H1 (cell line): ENCODE measurements at regions not wholly inside any gene's neighbourhood (a gene's known extent, or its start where the extent isn't known, plus 50 kb on each side); places are given as distances from the start of the nearest gene placed in this dataset.

ENCODE experiments used
- CTCF ChIA-PET: fragments of 300-600 bp; sonication (Branson Sonifier 250); formaldehyde crosslinking; loops from one replicate; lab custom pipeline; 2021; ENCODE audit not compliant: partially characterized antibody; lab: Charles Lee
- POLR2A ChIA-PET: fragments of 300-600 bp; sonication (Branson Sonifier 250); formaldehyde crosslinking; loops from one replicate; lab custom pipeline; 2021; ENCODE audit warnings: inconsistent platforms; ENCODE audit not compliant: partially characterized antibody; lab: Charles Lee
- DNase-seq, 2 experiments: peaks; one replicate each; pipeline versions ENCODE4 v3.0.0 to v3.0.0-alpha.2; 2010 to 2022; ENCODE audit warnings: low spot score in 2 of 2, low read depth in 1 of 2, mixed read lengths in 1 of 2
- FAIRE-seq: peaks from 2 replicates; lab custom pipeline; 2011; peaks lifted over from hg19 to GRCh38; lab: Jason Lieb, UNC
- H2AFZ ChIP-seq: 2 replicates; pipeline ENCODE4 v1.8.1; 2012; ENCODE audit warnings: low read length, inconsistent platforms
- H2AK5ac ChIP-seq: 2 replicates; pipeline ENCODE4 v1.6.1; 2013; ENCODE audit warnings: low read depth, low read length
- H2BK120ac ChIP-seq: replicated peaks from 2 replicates; pipeline ENCODE3; 2013; ENCODE audit warnings: low read depth, low read length, inconsistent platforms
- H2BK12ac ChIP-seq: 2 replicates; pipeline ENCODE4 v1.6.1; 2013; ENCODE audit warnings: low read depth, low read length
- H2BK15ac ChIP-seq: 2 replicates; pipeline ENCODE4 v1.6.1; 2013; ENCODE audit warnings: low read length
- H2BK20ac ChIP-seq: 2 replicates; pipeline ENCODE4 v1.6.1; 2013; ENCODE audit warnings: low read length
- H2BK5ac ChIP-seq: 2 replicates; pipeline ENCODE4 v1.6.1; 2013; ENCODE audit warnings: low read depth, low read length
- H3K14ac ChIP-seq: 2 replicates; pipeline ENCODE4 v1.6.1; 2013; ENCODE audit warnings: inconsistent platforms; ENCODE audit not compliant: insufficient read length
- H3K18ac ChIP-seq: 2 replicates; pipeline ENCODE4 v1.6.1; 2013; ENCODE audit warnings: low read length; ENCODE audit errors: extremely low read depth
- H3K23ac ChIP-seq: 2 replicates; pipeline ENCODE4 v1.6.1; 2013; ENCODE audit warnings: inconsistent platforms; ENCODE audit not compliant: insufficient read length
- H3K23me2 ChIP-seq: 2 replicates; pipeline ENCODE4 v1.6.1; 2013; ENCODE audit warnings: low read depth, low read length
- H3K27ac ChIP-seq: 2 replicates; pipeline ENCODE4 v1.6.1; 2011; ENCODE audit warnings: low read depth, low read length, inconsistent platforms
- H3K27me3 ChIP-seq, 4 experiments: replicated peaks in 1 of 4; 1 replicate in 1 of 4; 2 replicates in 3 of 4; pipeline versions ENCODE4 v1.6.1 to v1.8.1; 2011 to 2013; ENCODE audit warnings: low read length in 3 of 4, mild to moderate bottlenecking in 3 of 4, inconsistent platforms in 2 of 4, mixed read lengths in 2 of 4, moderate library complexity in 1 of 4; ENCODE audit not compliant: control insufficient read depth in 3 of 4, insufficient read depth in 3 of 4; ENCODE audit errors: extremely low read depth in 1 of 4
- H3K36me3 ChIP-seq, 4 experiments: 2 replicates each; pipeline versions ENCODE4 v1.6.1 to v1.8.1; 2011 to 2013; ENCODE audit warnings: mild to moderate bottlenecking in 4 of 4, low read length in 3 of 4, moderate library complexity in 2 of 4, control low read depth in 1 of 4, inconsistent platforms in 1 of 4; ENCODE audit not compliant: insufficient read depth in 4 of 4, control insufficient read depth in 2 of 4
- H3K4ac ChIP-seq: replicated peaks from 2 replicates; pipeline ENCODE3; 2013; ENCODE audit warnings: low read length, low read depth, mixed read lengths, inconsistent platforms; ENCODE audit not compliant: insufficient read length
- H3K4me1 ChIP-seq, 4 experiments: replicated peaks in 1 of 4; 1 replicate in 1 of 4; 2 replicates in 3 of 4; pipeline versions ENCODE4 v1.6.1 to v1.8.1; 2011 to 2013; ENCODE audit warnings: low read length in 3 of 4, inconsistent platforms in 2 of 4, mixed read lengths in 1 of 4; ENCODE audit not compliant: insufficient read depth in 4 of 4, control insufficient read depth in 3 of 4
- H3K4me2 ChIP-seq, 2 experiments: 2 replicates each; pipeline versions ENCODE4 v1.6.1 to v1.8.1; 2011 to 2013; ENCODE audit warnings: low read depth in 2 of 2, low read length in 2 of 2, control low read depth in 1 of 2, inconsistent platforms in 1 of 2, mild to moderate bottlenecking in 1 of 2; ENCODE audit not compliant: insufficient read depth in 1 of 2
- H3K4me3 ChIP-seq, 4 experiments: fragments of 200-600, 300-600 bp in 1 of 4; sonication (generic), shearing (Covaris generic), sonication (Bioruptor Twin) in 1 of 4; 2 replicates each; pipeline versions ENCODE4 v1.5.1 to v1.8.1; 2011 to 2016; ENCODE audit warnings: low read length in 4 of 4, low read depth in 3 of 4, control low read depth in 2 of 4, inconsistent platforms in 2 of 4, mild to moderate bottlenecking in 2 of 4, mixed read lengths in 1 of 4, moderate library complexity in 1 of 4; ENCODE audit not compliant: insufficient read depth in 2 of 4; ENCODE audit errors: extremely low read depth in 1 of 4
- H3K56ac ChIP-seq: replicated peaks from 2 replicates; pipeline ENCODE3; 2013; ENCODE audit warnings: low read depth, mild to moderate bottlenecking, mixed read lengths, low read length, inconsistent platforms; ENCODE audit not compliant: insufficient read length
- H3K79me1 ChIP-seq: 2 replicates; pipeline ENCODE4 v1.6.1; 2013; ENCODE audit warnings: low read depth, low read length, control low read depth
- H3K79me2 ChIP-seq, 2 experiments: 2 replicates each; pipeline versions ENCODE4 v1.6.1 to v1.8.1; 2012 to 2013; ENCODE audit warnings: low read length in 2 of 2, mild to moderate bottlenecking in 2 of 2, inconsistent platforms in 1 of 2; ENCODE audit not compliant: insufficient read depth in 2 of 2, control insufficient read depth in 1 of 2
- H3K9ac ChIP-seq, 4 experiments: replicated peaks in 1 of 4; 1 replicate in 1 of 4; 2 replicates in 3 of 4; pipeline versions ENCODE4 v1.6.1 to v1.8.1; 2011 to 2013; ENCODE audit warnings: low read depth in 3 of 4, low read length in 3 of 4, control low read depth in 2 of 4, mild to moderate bottlenecking in 2 of 4, moderate library complexity in 2 of 4, inconsistent platforms in 1 of 4; ENCODE audit errors: extremely low read depth in 1 of 4
- H3K9me3 ChIP-seq, 2 experiments: 2 replicates each; pipeline versions ENCODE4 v1.6.1 to v1.8.1; 2012 to 2013; ENCODE audit warnings: mild to moderate bottlenecking in 2 of 2, moderate library complexity in 2 of 2, control low read depth in 1 of 2, inconsistent platforms in 1 of 2, low read depth in 1 of 2, low read length in 1 of 2, mixed read lengths in 1 of 2; ENCODE audit not compliant: insufficient read depth in 2 of 2
- H4K20me1 ChIP-seq, 2 experiments: replicated peaks in 1 of 2; 2 replicates each; pipeline versions ENCODE3 to v1.8.1; 2011 to 2013; ENCODE audit warnings: inconsistent platforms in 2 of 2, low read length in 2 of 2, mild to moderate bottlenecking in 1 of 2; ENCODE audit not compliant: insufficient read depth in 2 of 2, control insufficient read depth in 1 of 2
- H4K5ac ChIP-seq: 2 replicates; pipeline ENCODE4 v1.6.1; 2013; ENCODE audit warnings: low read length, low read depth, mixed read lengths, inconsistent platforms; ENCODE audit not compliant: insufficient read length
- H4K8ac ChIP-seq: 2 replicates; pipeline ENCODE4 v1.8.0; 2013; ENCODE audit warnings: mild to moderate bottlenecking, moderate library complexity, low read length, inconsistent platforms; ENCODE audit not compliant: insufficient read depth; ENCODE audit errors: extremely low read depth
- H4K91ac ChIP-seq: replicated peaks from 2 replicates; pipeline ENCODE3; 2013; ENCODE audit warnings: low read length, mixed read lengths, inconsistent platforms; ENCODE audit not compliant: insufficient read length
- BCL11A ChIP-seq, 2 experiments: IDR thresholded peaks; one replicate each; pipeline ENCODE4 v1.6.1; 2011; ENCODE audit warnings: low read depth in 2 of 2, low read length in 2 of 2, mild to moderate bottlenecking in 2 of 2
- CREB1 ChIP-seq: IDR thresholded peaks from 2 replicates; pipeline ENCODE4 v1.6.1; 2012; ENCODE audit warnings: inconsistent platforms
- CTBP2 ChIP-seq: IDR thresholded peaks from 2 replicates; pipeline ENCODE4 v1.7.0; 2011; ENCODE audit warnings: borderline replicate concordance, mild to moderate bottlenecking, moderate library complexity, mixed read lengths, low read length; ENCODE audit not compliant: insufficient read depth, insufficient read length
- JUN ChIP-seq: IDR thresholded peaks from 2 replicates; pipeline ENCODE4 v1.6.1; 2011; ENCODE audit warnings: low read depth, mild to moderate bottlenecking, improper control_type of control experiment, low read length
- KDM1A ChIP-seq: fragments of 200-600, 300-600 bp; sonication (generic); IDR thresholded peaks from 2 replicates; pipeline ENCODE4 v1.7.1; 2016; ENCODE audit warnings: mild to moderate bottlenecking, low read length, borderline replicate concordance
- KDM4A ChIP-seq: IDR thresholded peaks from one replicate; pipeline ENCODE4 v1.7.1; 2012; ENCODE audit warnings: low read depth, mild to moderate bottlenecking, moderate library complexity, low read length, inconsistent platforms; ENCODE audit not compliant: severe bottlenecking
- MAX ChIP-seq: IDR thresholded peaks from 2 replicates; pipeline ENCODE4 v1.6.1; 2012; ENCODE audit warnings: inconsistent platforms
- NANOG ChIP-seq: IDR thresholded peaks from 2 replicates; pipeline ENCODE4 v1.6.1; 2011; ENCODE audit warnings: low read length, low read depth, mild to moderate bottlenecking, inconsistent platforms; ENCODE audit not compliant: insufficient read depth, poor library complexity, severe bottlenecking
- NRF1 ChIP-seq: IDR thresholded peaks from 2 replicates; pipeline ENCODE4 v1.6.1; 2011; ENCODE audit warnings: mild to moderate bottlenecking, low read depth, low read length, improper control_type of control experiment
- SP4 ChIP-seq: IDR thresholded peaks from 2 replicates; pipeline ENCODE4 v1.6.1; 2012; ENCODE audit warnings: low read length, inconsistent platforms
- YY1 ChIP-seq: IDR thresholded peaks from 2 replicates; pipeline ENCODE4 v1.6.1; 2011; ENCODE audit warnings: low read depth, mild to moderate bottlenecking, low read length
- ZNF274 ChIP-seq: IDR thresholded peaks from 2 replicates; pipeline ENCODE4 v1.7.0; 2012; ENCODE audit warnings: low read length, borderline replicate concordance; ENCODE audit errors: extremely low read depth
- WGBS, 2 experiments: shearing (Covaris generic) in 1 of 2; methylation state at CpG; one replicate each; pipeline versions ENCODE4 v1.1.6 to v1.1.7; 2013 to 2015; ENCODE audit warnings: low lambda C conversion rate in 2 of 2, mixed read lengths in 2 of 2, inconsistent platforms in 1 of 2, low coverage in 1 of 2, missing lambda C conversion rate in 1 of 2; ENCODE audit not compliant: insufficient replicate concordance in 2 of 2, insufficient coverage in 1 of 2, insufficient read length in 1 of 2; ENCODE audit errors: extremely low coverage in 1 of 2, missing lambda C conversion rate in 1 of 2; 5-methylcytosine and 5-hydroxymethylcytosine counted together
- TF ChIP-seq, protein P1 (sequence below): IDR thresholded peaks from 2 replicates; pipeline ENCODE4 v1.6.1; 2011; ENCODE audit warnings: low read depth, mild to moderate bottlenecking, low read length; ENCODE audit not compliant: insufficient read depth

DNA sequence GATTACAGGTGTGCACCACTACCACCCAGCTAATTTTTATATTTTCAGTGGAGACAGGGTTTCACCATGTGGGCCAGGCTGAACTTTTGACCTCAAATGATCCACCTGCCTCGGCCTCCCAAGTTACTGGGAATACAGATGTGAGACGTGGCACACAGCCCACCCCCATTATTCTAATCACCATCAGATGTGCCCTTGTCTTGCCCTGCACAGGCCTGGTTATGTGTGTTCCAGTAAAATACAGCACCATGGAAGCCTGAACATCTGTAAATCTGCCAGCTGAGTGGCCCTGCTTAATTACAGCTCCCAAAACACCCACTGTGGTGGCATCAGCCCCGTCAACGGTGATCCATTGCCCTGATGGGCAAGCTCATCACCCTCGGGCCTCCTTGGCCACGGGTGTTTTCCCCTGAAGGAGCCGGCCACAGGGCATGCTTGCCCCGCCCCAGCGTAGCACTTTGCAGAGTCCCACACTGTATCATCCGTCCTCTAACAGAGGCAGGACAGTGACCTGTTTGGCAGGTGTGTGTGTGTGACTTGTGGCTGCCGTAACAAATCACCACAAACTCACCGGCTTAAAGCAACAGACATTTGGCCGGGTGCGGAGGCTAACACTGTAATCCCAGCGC is 74.5 kb downstream of the RBFOX3 start:
- Histone ChIP-seq H4K5ac (no peak overlapping the region), H3K9me3 (no peaks in the 10 kb centered on the region), H3K4me2 (no peak overlapping the region), H3K36me3 (no peaks in the 10 kb centered on the region), H2AFZ (no peak overlapping the region), H3K79me2 (no peaks in the 10 kb centered on the region), H4K8ac (no peak overlapping the region), H3K27me3 (no peaks in the 10 kb centered on the region), H3K27ac (no peak overlapping the region), H4K91ac (no peak overlapping the region), H3K56ac (no peak overlapping the region), H2BK5ac (no peak overlapping the region), H3K4ac (no peak overlapping the region), H3K14ac (no peak overlapping the region), H3K4me1 (peaks cover 3 to 14% (median 8%) of the 10 kb centered on the region in 4 experiments), H2BK20ac (no peak overlapping the region), H3K79me1 (no peaks in the 10 kb centered on the region), H2BK120ac (no peak overlapping the region), H3K4me3 (no peak overlapping the region), H3K23me2 (no peaks in the 10 kb centered on the region), H3K23ac (no peak overlapping the region), H3K18ac (no peak overlapping the region), H2BK12ac (no peak overlapping the region), H2BK15ac (no peak overlapping the region), H3K9ac (no peak overlapping the region), H4K20me1 (peaks cover 0 to 2% of the 10 kb centered on the region in 2 experiments), H2AK5ac (no peak overlapping the region)
- no peak for FAIRE-seq
- no peak for DNase-seq
- CTCF ChIA-PET: interaction anchor here (1.0 to 1.8 kb wide), 3 partner anchors 11 to 449 kb away, joined by 3 to 4 read pairs (median 3); no protein-coding TSS in a partner anchor
- WGBS, 2 experiments: 89% methylated on average over 15 of the region's 15 CpGs; no CpG with 5 or more reads in 1 of the 2 experiments
- POLR2A ChIA-PET: no interaction called here
- TF ChIP-seq NANOG (no peak), NRF1 (no peak), CREB1 (no peak), JUN (no peak), KDM1A (no peak), BCL11A (IDR thresholded peaks at IDR 0.05; ENCODE audit: low read depth in 2 of 2, low read length in 2 of 2) (no peak), ZNF274 (no peak), YY1 (no peak), CTBP2 (no peak), SP4 (no peak), KDM4A (no peak), MAX (no peak)
- TF ChIP-seq, protein P1, sequence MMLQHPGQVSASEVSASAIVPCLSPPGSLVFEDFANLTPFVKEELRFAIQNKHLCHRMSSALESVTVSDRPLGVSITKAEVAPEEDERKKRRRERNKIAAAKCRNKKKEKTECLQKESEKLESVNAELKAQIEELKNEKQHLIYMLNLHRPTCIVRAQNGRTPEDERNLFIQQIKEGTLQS: no peak
